Left ventricle myocardium inferior (tissue), 1 donor: ENCODE measurements at regions not wholly inside any gene's neighbourhood (a gene's known extent, or its start where the extent isn't known, plus 50 kb on each side); places are given as distances from the start of the nearest gene placed in this dataset.

Source experiments
- DNase-seq: peaks from one replicate; pipeline ENCODE4 v3.0.0-alpha.2; 2020
- H3K27ac ChIP-seq: fragments of 200-600 bp; replicated peaks from 2 replicates; pipeline ENCODE4 v1.8.0; 2021
- H3K27me3 ChIP-seq: fragments of 200-600 bp; 2 replicates; pipeline ENCODE4 v1.8.0; 2021; ENCODE audit warnings: low read depth
- H3K36me3 ChIP-seq: fragments of 200-600 bp; 2 replicates; pipeline ENCODE4 v1.8.0; 2021
- H3K4me1 ChIP-seq: fragments of 200-600 bp; 2 replicates; pipeline ENCODE4 v1.8.0; 2021
- H3K4me3 ChIP-seq: fragments of 200-600 bp; 2 replicates; pipeline ENCODE4 v1.8.0; 2021; ENCODE audit warnings: mild to moderate bottlenecking, moderate library complexity
- H3K9me3 ChIP-seq: fragments of 200-600 bp; replicated peaks from 2 replicates; pipeline ENCODE4 v1.8.0; 2021
- CTCF ChIP-seq: fragments of 200-600 bp; IDR thresholded peaks from 2 replicates; pipeline ENCODE4 v1.8.0; 2021; ENCODE audit warnings: antibody characterized with exemption, mild to moderate bottlenecking, borderline replicate concordance
- intact Hi-C: fragments of 100-400 bp; cut with micrococcal nuclease; formaldehyde crosslinking; loops from one replicate; pipeline ENCODE4 v1.11.0; 2022
- donor health status: DM: no; HTN: yes; CAD: no; lungs with severe emphysema.

GRCh38 chr2:6065703-6066102 lies 373.5 kb downstream of the SOX11 start:
- intact Hi-C loops, result no loop called here
- no peaks in the 10 kb centered on the region for H3K36me3 ChIP-seq
- H3K27ac ChIP-seq, result no peak overlapping the region
- H3K27me3 ChIP-seq, result peaks cover 25% of the 10 kb centered on the region
- TF ChIP-seq CTCF, result no peak
- no peak for DNase-seq
- H3K4me3 ChIP-seq, result no peak overlapping the region
- H3K4me1 ChIP-seq, result no peaks in the 10 kb centered on the region
- H3K9me3 ChIP-seq, result no peaks in the 10 kb centered on the region

- no peak for DNase-seq
- H3K4me1 ChIP-seq, result no peaks in the 10 kb centered on the region
- H3K4me3 ChIP-seq, result no peak overlapping the region
- no peaks in the 10 kb centered on the region for H3K36me3 ChIP-seq
- no peak for TF ChIP-seq CTCF
- intact Hi-C loops, result no loop called here
- H3K9me3 ChIP-seq, result no peaks in the 10 kb centered on the region
- peaks cover 19% of the 10 kb centered on the region for H3K27me3 ChIP-seq
- no peak overlapping the region for H3K27ac ChIP-seq
Measured at GRCh38 chr2:6067089-6067488, 374.9 kb downstream of the SOX11 start.

GRCh38 chr2:6067806-6068205 lies 375.6 kb downstream of the SOX11 start:
- Histone ChIP-seq H3K36me3 (no peaks in the 10 kb centered on the region), H3K4me3 (no peak overlapping the region), H3K4me1 (no peaks in the 10 kb centered on the region), H3K27me3 (peaks cover 19% of the 10 kb centered on the region), H3K27ac (no peak overlapping the region), H3K9me3 (no peaks in the 10 kb centered on the region)
- no peak for DNase-seq
- no peak for TF ChIP-seq CTCF
- intact Hi-C loops, result no loop called here

- Histone ChIP-seq H3K36me3 (no peaks in the 10 kb centered on the region), H3K4me1 (no peaks in the 10 kb centered on the region), H3K9me3 (no peaks in the 10 kb centered on the region), H3K4me3 (no peak overlapping the region), H3K27me3 (peaks cover 15% of the 10 kb centered on the region), H3K27ac (no peak overlapping the region)
- DNase-seq, result no peak
- TF ChIP-seq CTCF, result no peak
- intact Hi-C loops, result no loop called here
Measured at GRCh38 chr2:6068429-6068828, 376.2 kb downstream of the SOX11 start.

- Histone ChIP-seq H3K36me3 (no peaks in the 10 kb centered on the region), H3K27me3 (peaks cover 15% of the 10 kb centered on the region), H3K27ac (no peak overlapping the region), H3K4me1 (no peaks in the 10 kb centered on the region), H3K9me3 (no peaks in the 10 kb centered on the region), H3K4me3 (no peak overlapping the region)
- no peak for DNase-seq
- TF ChIP-seq CTCF, result no peak
- intact Hi-C loops, result no loop called here
Measured at GRCh38 chr2:6069381-6069780, 377.2 kb downstream of the SOX11 start.

- no peaks in the 10 kb centered on the region for H3K36me3 ChIP-seq
- no peak for DNase-seq
- no peaks in the 10 kb centered on the region for H3K9me3 ChIP-seq
- H3K4me3 ChIP-seq, result no peak overlapping the region
- no peak for TF ChIP-seq CTCF
- intact Hi-C loops, result no loop called here
- peaks cover 15% of the 10 kb centered on the region for H3K27me3 ChIP-seq
- H3K27ac ChIP-seq, result no peak overlapping the region
- H3K4me1 ChIP-seq, result no peaks in the 10 kb centered on the region
Measured at GRCh38 chr2:6071519-6071918, 379.3 kb downstream of the SOX11 start.
